Neuronal stem cell (in vitro differentiated cells): ENCODE measurements at regions not wholly inside any gene's neighbourhood (a gene's known extent, or its start where the extent isn't known, plus 50 kb on each side); places are given as distances from the start of the nearest gene placed in this dataset.

Experiments
- DNase-seq: peaks from one replicate; pipeline ENCODE4 v3.0.0-alpha.2; 2013; ENCODE audit warnings: low spot score
- H2AFZ ChIP-seq: one replicate; pipeline ENCODE4 v1.6.1; 2013; ENCODE audit warnings: mild to moderate bottlenecking, low read length, inconsistent platforms
- H2AK5ac ChIP-seq: 2 replicates; pipeline ENCODE4 v1.6.1; 2013; ENCODE audit warnings: low read depth, mild to moderate bottlenecking, inconsistent platforms, low read length, moderate library complexity, mixed read lengths
- H2BK120ac ChIP-seq: 2 replicates; pipeline ENCODE4 v1.6.1; 2013; ENCODE audit warnings: low read depth, mild to moderate bottlenecking, inconsistent platforms, low read length, moderate library complexity, mixed read lengths
- H2BK12ac ChIP-seq: one replicate; pipeline ENCODE4 v1.6.1; 2013; ENCODE audit warnings: low read length, inconsistent platforms
- H2BK15ac ChIP-seq: 2 replicates; pipeline ENCODE4 v1.6.1; 2013; ENCODE audit warnings: mild to moderate bottlenecking, low read length, inconsistent platforms, mixed read lengths
- H2BK5ac ChIP-seq: one replicate; pipeline ENCODE4 v1.6.1; 2013; ENCODE audit warnings: inconsistent platforms, mild to moderate bottlenecking, low read length, moderate library complexity
- H3K14ac ChIP-seq: one replicate; pipeline ENCODE4 v1.6.1; 2013; ENCODE audit warnings: low read length, inconsistent platforms
- H3K18ac ChIP-seq: 2 replicates; pipeline ENCODE4 v1.6.1; 2013; ENCODE audit warnings: low read length, inconsistent platforms
- H3K23ac ChIP-seq: 2 replicates; pipeline ENCODE4 v1.6.1; 2013; ENCODE audit warnings: low read depth, mild to moderate bottlenecking, mixed read lengths, low read length, inconsistent platforms; ENCODE audit not compliant: poor library complexity
- H3K27ac ChIP-seq: replicated peaks from 3 replicates; pipeline ENCODE4 v1.5.1; 2013; ENCODE audit warnings: low read length, inconsistent platforms
- H3K27me3 ChIP-seq, 3 experiments: 2 replicates each; pipeline ENCODE4 v1.6.1; 2013; ENCODE audit warnings: low read length in 3 of 3, mild to moderate bottlenecking in 2 of 3, inconsistent platforms in 1 of 3, low read depth in 1 of 3, mixed read lengths in 1 of 3, moderate library complexity in 1 of 3; ENCODE audit not compliant: control insufficient read depth in 3 of 3, insufficient read depth in 3 of 3
- H3K36me3 ChIP-seq, 2 donors: replicated peaks in 1 of 2; 2 replicates each; pipeline ENCODE4 v1.6.1; 2013; ENCODE audit warnings: low read length in 2 of 2; ENCODE audit not compliant: control insufficient read depth in 2 of 2, insufficient read depth in 2 of 2
- H3K4ac ChIP-seq: 2 replicates; pipeline ENCODE4 v1.6.1; 2013; ENCODE audit warnings: inconsistent platforms, mild to moderate bottlenecking, low read length, moderate library complexity
- H3K4me1 ChIP-seq, 2 donors: 1 replicate in 1 of 2; 2 replicates in 1 of 2; pipeline ENCODE4 v1.6.1; 2013; ENCODE audit warnings: low read length in 2 of 2, low read depth in 1 of 2; ENCODE audit not compliant: control insufficient read depth in 2 of 2, insufficient read depth in 1 of 2
- H3K4me2 ChIP-seq: one replicate; pipeline ENCODE4 v1.6.1; 2013; ENCODE audit warnings: mild to moderate bottlenecking, low read length, inconsistent platforms; ENCODE audit not compliant: insufficient read depth, poor library complexity, severe bottlenecking
- H3K4me3 ChIP-seq, 2 donors: 2 replicates each; pipeline ENCODE4 v1.5.1; 2013; ENCODE audit warnings: low read length in 2 of 2, mild to moderate bottlenecking in 2 of 2, inconsistent platforms in 1 of 2, moderate library complexity in 1 of 2
- H3K79me1 ChIP-seq: one replicate; pipeline ENCODE4 v1.6.1; 2013; ENCODE audit warnings: low read depth, mild to moderate bottlenecking, inconsistent platforms, low read length, moderate library complexity
- H3K9ac ChIP-seq: one replicate; pipeline ENCODE4 v1.6.1; 2013; ENCODE audit warnings: mild to moderate bottlenecking, low read depth, low read length, inconsistent platforms; ENCODE audit not compliant: poor library complexity
- H3K9me3 ChIP-seq, 2 donors: replicated peaks in 1 of 2; 2 replicates each; pipeline versions ENCODE3 to v1.6.1; 2013; ENCODE audit warnings: low read length in 2 of 2, mild to moderate bottlenecking in 2 of 2, inconsistent platforms in 1 of 2, low read depth in 1 of 2, mixed read lengths in 1 of 2, moderate library complexity in 1 of 2; ENCODE audit not compliant: control insufficient read depth in 2 of 2, insufficient read depth in 1 of 2
- H4K8ac ChIP-seq: one replicate; pipeline ENCODE4 v1.6.1; 2013; ENCODE audit warnings: low read depth, mild to moderate bottlenecking, inconsistent platforms, low read length, moderate library complexity
- H4K91ac ChIP-seq: one replicate; pipeline ENCODE4 v1.6.1; 2013; ENCODE audit warnings: low read length, low read depth, mild to moderate bottlenecking, inconsistent platforms; ENCODE audit not compliant: poor library complexity
- WGBS, 2 donors: extraction: QIAGEN DNeasy Blood & Tissue Kit; methylation state at CpG; one replicate each; pipeline ENCODE4 v1.1.7; 2013; ENCODE audit warnings: missing lambda C conversion rate in 2 of 2, mixed read lengths in 1 of 2; ENCODE audit not compliant: insufficient read length in 2 of 2, insufficient replicate concordance in 1 of 2; ENCODE audit errors: extremely low coverage in 2 of 2; 5-methylcytosine and 5-hydroxymethylcytosine counted together

GRCh38 chr1:200305806-200306205 is 104.0 kb downstream of the ZNF281 start:
- H4K8ac ChIP-seq: no peak overlapping the region
- peaks cover 0 to 22% (median 20%) of the 10 kb centered on the region in 3 experiments for H3K27me3 ChIP-seq
- no peak overlapping the region for H2BK12ac ChIP-seq
- H3K4me1 ChIP-seq: peaks cover 2 to 7% of the 10 kb centered on the region in 2 donors
- H3K14ac ChIP-seq: no peak overlapping the region
- H3K18ac ChIP-seq: no peak overlapping the region
- H3K79me1 ChIP-seq: no peaks in the 10 kb centered on the region
- H3K23ac ChIP-seq: no peak overlapping the region
- no peak overlapping the region for H4K91ac ChIP-seq
- no peak overlapping the region for H2AK5ac ChIP-seq
- no peak overlapping the region for H3K4ac ChIP-seq
- H2BK120ac ChIP-seq: no peak overlapping the region
- no peak overlapping the region for H3K9ac ChIP-seq
- no peak overlapping the region for H3K4me2 ChIP-seq
- H2AFZ ChIP-seq: no peak overlapping the region
- H3K27ac ChIP-seq: no peak overlapping the region
- DNase-seq: no peak
- H2BK15ac ChIP-seq: no peak overlapping the region
- H3K9me3 ChIP-seq: no peaks in the 10 kb centered on the region
- H3K4me3 ChIP-seq: no peak overlapping the region
- H2BK5ac ChIP-seq: no peak overlapping the region
- no peaks in the 10 kb centered on the region for H3K36me3 ChIP-seq

GRCh38 chr1:200304171-200304570 is 105.7 kb downstream of the ZNF281 start:
- peaks cover 0 to 31% (median 24%) of the 10 kb centered on the region in 3 experiments for H3K27me3 ChIP-seq
- no peak overlapping the region for H3K18ac ChIP-seq
- no CpG with 5 or more reads among the region's 1 CpG for WGBS, 2 donors

GRCh38 chr1:200302921-200303290 is 106.9 kb downstream of the ZNF281 start:
- no peak overlapping the region for H4K8ac ChIP-seq
- peaks cover 0 to 31% (median 24%) of the 10 kb centered on the region in 3 experiments for H3K27me3 ChIP-seq
- WGBS, 2 donors: no CpG with 5 or more reads among the region's 13 CpGs
- H3K4ac ChIP-seq: no peak overlapping the region
- no peak overlapping the region for H4K91ac ChIP-seq
- H3K23ac ChIP-seq: no peak overlapping the region
- H2BK5ac ChIP-seq: no peak overlapping the region
- H2BK12ac ChIP-seq: no peak overlapping the region
- peak overlapping the region; percentile 84 for H3K4me2 ChIP-seq
- H3K9ac ChIP-seq: no peak overlapping the region
- peak overlapping the region; percentile 90 for H2AFZ ChIP-seq
- no peak overlapping the region for H2BK120ac ChIP-seq
- no peaks in the 10 kb centered on the region for H3K9me3 ChIP-seq
- H3K14ac ChIP-seq: no peak overlapping the region
- H3K4me3 ChIP-seq: no peak overlapping the region
- DNase-seq: no peak
- H2AK5ac ChIP-seq: no peak overlapping the region
- H3K18ac ChIP-seq: no peak overlapping the region
- H3K27ac ChIP-seq: no peak overlapping the region
- no peaks in the 10 kb centered on the region for H3K79me1 ChIP-seq
- no peaks in the 10 kb centered on the region for H3K36me3 ChIP-seq
- H3K4me1 ChIP-seq: peaks cover 2 to 3% of the 10 kb centered on the region in 2 donors
- H2BK15ac ChIP-seq: no peak overlapping the region

More at GRCh38 chr1:200304171-200304570, 105.7 kb downstream of the ZNF281 start:
- Histone ChIP-seq H3K4me3 (no peak overlapping the region), H3K14ac (no peak overlapping the region), H3K27ac (no peak overlapping the region), H3K4ac (no peak overlapping the region), H2AK5ac (no peak overlapping the region), H2BK120ac (no peak overlapping the region), H2BK5ac (no peak overlapping the region), H2BK12ac (no peak overlapping the region), H3K9me3 (no peaks in the 10 kb centered on the region), H2AFZ (no peak overlapping the region), H2BK15ac (no peak overlapping the region), H4K8ac (no peak overlapping the region), H3K9ac (no peak overlapping the region), H3K4me2 (no peak overlapping the region), H3K4me1 (peaks cover 2 to 7% of the 10 kb centered on the region in 2 donors), H3K79me1 (no peaks in the 10 kb centered on the region), H3K36me3 (no peaks in the 10 kb centered on the region), H3K23ac (no peak overlapping the region), H4K91ac (no peak overlapping the region)
- no peak for DNase-seq

- Histone ChIP-seq H3K4me1 (peaks cover 2 to 3% of the 10 kb centered on the region in 2 donors), H3K4me3 (peak overlapping the region; percentile 43 to 69), H2BK15ac (no peak overlapping the region), H3K36me3 (no peaks in the 10 kb centered on the region), H3K27me3 (peaks cover 0 to 31% (median 24%) of the 10 kb centered on the region in 3 experiments), H4K8ac (no peak overlapping the region), H2AFZ (peak overlapping the region; percentile 90), H2AK5ac (no peak overlapping the region), H4K91ac (no peak overlapping the region), H2BK120ac (no peak overlapping the region), H3K9ac (no peak overlapping the region), H3K14ac (no peak overlapping the region), H3K23ac (no peak overlapping the region), H3K9me3 (no peaks in the 10 kb centered on the region), H3K4ac (no peak overlapping the region), H2BK5ac (no peak overlapping the region), H3K4me2 (peak overlapping the region; percentile 84), H3K79me1 (no peaks in the 10 kb centered on the region), H3K18ac (no peak overlapping the region), H2BK12ac (no peak overlapping the region), H3K27ac (no peak overlapping the region)
- WGBS, 2 donors: no CpG with 5 or more reads among the region's 36 CpGs
- no peak for DNase-seq
These were observed 107.5 kb downstream of the ZNF281 start for GRCh38 chr1:200302192-200302920.
